K562 (cell line): ENCODE measurements at regions not wholly inside any gene's neighbourhood (a gene's known extent, or its start where the extent isn't known, plus 50 kb on each side); places are given as distances from the start of the nearest gene placed in this dataset.

Experiments used
- ATAC-seq: fragments of 200-7000 bp; cut with Tn5 transposase; 3 replicates; pipeline ENCODE4 v1.9.1; 2020; ENCODE audit warnings: moderate library complexity
- BruUV-seq: library from RNA; stranded (reverse); fragments of 400-500 nt; replicated peaks from 2 replicates; lab custom pipeline; 2021; lab: Mats Ljungman, UMichigan
- CTCF ChIA-PET: fragments of 300-600 bp; formaldehyde crosslinking; extraction: SDS; loops from one replicate; lab custom pipeline; 2021; ENCODE audit warnings: low intra/inter-chr PET ratio; lab: Yijun Ruan, JAX
- POLR2A ChIA-PET: fragments of 300-600, 350-650 bp; sonication (Branson Sonifier 250); formaldehyde crosslinking; extraction: SDS; loops from one replicate; lab custom pipeline; 2021; ENCODE audit warnings: antibody characterized with exemption, inconsistent platforms; lab: Yijun Ruan, JAX
- DNase-seq, 4 experiments: peaks; one replicate each; pipeline versions ENCODE4 v3.0.0 to v3.0.0-alpha.2; 2011 to 2018; ENCODE audit warnings: low spot score in 3 of 4, mixed read lengths in 3 of 4; ENCODE audit errors: extremely low read depth in 1 of 4
- FAIRE-seq: peaks from 2 replicates; lab custom pipeline; 2011; peaks lifted over from hg19 to GRCh38; lab: Jason Lieb, UNC
- H2AFZ ChIP-seq: 2 replicates; pipeline ENCODE4 v1.6.0; 2011; ENCODE audit warnings: low read depth, low read length, control low read depth, inconsistent platforms
- H3K27ac ChIP-seq: fragments of 200-600 bp; 3 replicates; pipeline ENCODE4 v1.8.0; 2011; ENCODE audit warnings: low read depth, mild to moderate bottlenecking, control low read depth, inconsistent platforms, low read length, moderate library complexity, mixed read lengths; ENCODE audit errors: extremely low read depth
- H3K27me3 ChIP-seq, 2 experiments: fragments of 300-600 bp in 1 of 2; 2 replicates in 1 of 2; 3 replicates in 1 of 2; pipeline versions ENCODE4 v1.6.0 to v1.8.0; 2011; ENCODE audit warnings: inconsistent platforms in 2 of 2, low read length in 2 of 2, mild to moderate bottlenecking in 1 of 2, mixed read lengths in 1 of 2, moderate library complexity in 1 of 2; ENCODE audit not compliant: control insufficient read depth in 2 of 2, insufficient read depth in 2 of 2
- H3K36me3 ChIP-seq: fragments of 300-600 bp; 3 replicates; pipeline ENCODE4 v1.8.0; 2011; ENCODE audit warnings: mild to moderate bottlenecking, low read length, inconsistent platforms; ENCODE audit not compliant: control insufficient read depth, insufficient read depth
- H3K4me1 ChIP-seq, 2 experiments: fragments of 200-600 bp in 1 of 2; replicated peaks in 1 of 2; 2 replicates in 1 of 2; 3 replicates in 1 of 2; pipeline versions ENCODE4 v1.5.1 to v1.8.0; 2011; ENCODE audit warnings: inconsistent platforms in 2 of 2, low read length in 2 of 2, mild to moderate bottlenecking in 1 of 2, mixed read lengths in 1 of 2, moderate library complexity in 1 of 2; ENCODE audit not compliant: control insufficient read depth in 2 of 2, insufficient read depth in 2 of 2
- H3K4me2 ChIP-seq: 2 replicates; pipeline ENCODE4 v1.6.1; 2011; ENCODE audit warnings: low read length, control low read depth, inconsistent platforms, mixed read lengths; ENCODE audit not compliant: insufficient read depth
- H3K4me3 ChIP-seq: fragments of 200-600 bp; sonication (generic), shearing (Covaris generic); 2 replicates; pipeline ENCODE4 v1.5.1; 2016; ENCODE audit warnings: control low read depth, inconsistent platforms
- H3K79me2 ChIP-seq: fragments of 200-600 bp; 3 replicates; pipeline ENCODE4 v1.8.0; 2011; ENCODE audit warnings: low read length, inconsistent platforms; ENCODE audit not compliant: control insufficient read depth, insufficient read depth
- H3K9ac ChIP-seq, 2 experiments: 2 replicates each; pipeline versions ENCODE4 v1.6.0 to v1.6.1; 2011; ENCODE audit warnings: low read depth in 2 of 2, low read length in 2 of 2, control low read depth in 1 of 2, inconsistent platforms in 1 of 2, mild to moderate bottlenecking in 1 of 2, mixed read lengths in 1 of 2; ENCODE audit not compliant: insufficient read depth in 1 of 2
- H3K9me1 ChIP-seq: one replicate; pipeline ENCODE4 v1.6.0; 2011; ENCODE audit warnings: inconsistent platforms, mild to moderate bottlenecking, low read length, moderate library complexity; ENCODE audit not compliant: control insufficient read depth, insufficient read depth
- H3K9me3 ChIP-seq: replicated peaks from 2 replicates; pipeline ENCODE4 v1.5.1; 2011; ENCODE audit warnings: low read depth, low read length, inconsistent platforms; ENCODE audit not compliant: control insufficient read depth, insufficient read depth
- H4K20me1 ChIP-seq: replicated peaks from 2 replicates; pipeline ENCODE4 v1.6.1; 2011; ENCODE audit warnings: low read length, inconsistent platforms, mixed read lengths; ENCODE audit not compliant: control insufficient read depth, insufficient read depth
- CBFA2T3 ChIP-seq: fragments of 450-650 bp; IDR thresholded peaks from 2 replicates; pipeline ENCODE4 v1.6.1; 2017
- CCAR2 ChIP-seq: fragments of 200-400 bp; formaldehyde crosslinking; IDR thresholded peaks from 2 replicates; pipeline ENCODE4 v1.6.1; 2017; ENCODE audit warnings: mild to moderate bottlenecking, low read depth, low read length
- CREB3L1 ChIP-seq: fragments of 450-650 bp; IDR thresholded peaks from 2 replicates; pipeline ENCODE4 v1.6.1; 2014; ENCODE audit warnings: low read depth, mild to moderate bottlenecking, moderate library complexity, borderline replicate concordance
- CTCFL ChIP-seq: IDR thresholded peaks from 2 replicates; pipeline ENCODE4 v1.6.1; 2011; ENCODE audit warnings: borderline replicate concordance, low read depth, mild to moderate bottlenecking, moderate library complexity, low read length; ENCODE audit not compliant: insufficient read depth, poor library complexity, severe bottlenecking
- HDAC1 ChIP-seq, 2 experiments: fragments of 450-650 bp; IDR thresholded peaks; 2 replicates each; pipeline ENCODE4 v1.6.1; 2016 to 2017; ENCODE audit warnings: inconsistent platforms in 1 of 2, mild to moderate bottlenecking in 1 of 2, moderate library complexity in 1 of 2
- ID3 ChIP-seq, 2 experiments: fragments of 250-450 bp in 1 of 2; fragments of 450-650 bp in 1 of 2; sonication (Bioruptor Pico) in 1 of 2; IDR thresholded peaks; 2 replicates each; pipeline versions ENCODE4 v1.6.1 to v1.8.0; 2016 to 2021; ENCODE audit warnings: mild to moderate bottlenecking in 2 of 2, moderate library complexity in 2 of 2, missing compliant biosample characterization in 1 of 2, missing genetic modification characterization in 1 of 2
- KAT2B ChIP-seq: IDR thresholded peaks from one replicate; pipeline ENCODE4 v1.6.1; 2012; ENCODE audit warnings: low read depth, mild to moderate bottlenecking, control low read depth, inconsistent platforms, low read length, moderate library complexity
- MBD2 ChIP-seq: sonication (generic); IDR thresholded peaks from 2 replicates; pipeline ENCODE4 v1.6.1; 2016; ENCODE audit warnings: low read depth, borderline replicate concordance
- PREB ChIP-seq: sonication (generic); formaldehyde crosslinking; IDR thresholded peaks from 2 replicates; pipeline ENCODE4 v1.8.1; 2023; ENCODE audit warnings: mild to moderate bottlenecking, missing genetic modification reagents
- RBM15 ChIP-seq: fragments of 200-400 bp; formaldehyde crosslinking; IDR thresholded peaks from 2 replicates; pipeline ENCODE4 v1.6.1; 2018; ENCODE audit warnings: mild to moderate bottlenecking, low read length, moderate library complexity; ENCODE audit not compliant: insufficient read depth
- USF1 ChIP-seq: sonication (generic); formaldehyde crosslinking; IDR thresholded peaks from 2 replicates; pipeline ENCODE4 v1.9.0; 2022; ENCODE audit warnings: mild to moderate bottlenecking, missing genetic modification reagents
- YBX1 ChIP-seq: fragments of 450-650 bp; IDR thresholded peaks from 2 replicates; pipeline ENCODE4 v1.7.1; 2016; ENCODE audit warnings: mild to moderate bottlenecking
- ZNF253 ChIP-seq: fragments of 250-450 bp; sonication (Bioruptor Pico); conservative IDR thresholded peaks from 2 replicates; pipeline ENCODE4 v1.6.1; 2021; ENCODE audit warnings: mild to moderate bottlenecking
- ZNF274 ChIP-seq: IDR thresholded peaks from 2 replicates; pipeline ENCODE4 v1.6.1; 2011; ENCODE audit warnings: low read depth, mild to moderate bottlenecking, low read length, moderate library complexity, borderline replicate concordance
- ZNF77 ChIP-seq: fragments of 250-450 bp; sonication (Bioruptor Pico); IDR thresholded peaks from 2 replicates; pipeline ENCODE4 v1.5.0; 2020
- WGBS: fragments of 100-300 bp; shearing (Covaris generic); methylation state at CpG from one replicate; pipeline ENCODE4 v1.1.6; 2016; ENCODE audit warnings: low coverage, mixed read lengths; ENCODE audit not compliant: insufficient coverage; ENCODE audit errors: missing lambda C conversion rate; 5-methylcytosine and 5-hydroxymethylcytosine counted together
- in situ Hi-C: fragments of 300-500 bp; cut with MboI; formaldehyde crosslinking; loops from 4 replicates; pipeline ENCODE4 v1.15.0; 2018; ENCODE audit warnings: inconsistent platforms, mixed read lengths
- intact Hi-C: fragments of 100-400 bp; cut with micrococcal nuclease; formaldehyde crosslinking; loops from 2 replicates; pipeline ENCODE4 v1.14.2; 2022

GRCh38 chr15:62889141-62889661 is 153.3 kb upstream of the TPM1 start:
- Histone ChIP-seq H3K9me1 (no peaks in the 10 kb centered on the region), H2AFZ (no peak overlapping the region), H4K20me1 (no peaks in the 10 kb centered on the region), H3K4me3 (no peak overlapping the region), H3K9ac (no peak overlapping the region), H3K4me1 (no peaks in the 10 kb centered on the region), H3K27ac (no peak overlapping the region), H3K27me3 (peaks cover 5 to 32% of the 10 kb centered on the region in 2 experiments), H3K4me2 (no peak overlapping the region), H3K9me3 (no peaks in the 10 kb centered on the region), H3K36me3 (no peaks in the 10 kb centered on the region), H3K79me2 (no peaks in the 10 kb centered on the region)
- 2% methylated on average over 7 of the region's 7 CpGs for WGBS
- in situ Hi-C loops = no loop called here
- FAIRE-seq (no peak), ATAC-seq (no peak), DNase-seq (no peak)
- POLR2A ChIA-PET = interaction anchor here (1.6 kb wide), 1 partner anchor 10 kb away, joined by 3 read pairs; no protein-coding TSS in a partner anchor
- no TSS peak for BruUV-seq
- CTCF ChIA-PET = no interaction called here
- intact Hi-C loops = no loop called here
- TF ChIP-seq YBX1 (no peak), MBD2 (no peak), CBFA2T3 (no peak), ZNF253 (CRISPR knock-in tag) (no peak), CTCFL (no peak), CCAR2 (no peak), RBM15 (no peak), USF1 (CRISPR knock-in tag) (no peak), HDAC1 (IDR thresholded peaks at IDR 0.05) (no peak), ZNF77 (no peak), ZNF274 (no peak), ID3 (CRISPR knock-in tag; IDR thresholded peaks at IDR 0.05) (no peak), ID3 (tag; IDR thresholded peaks at IDR 0.05) (no peak), KAT2B (no peak), PREB (CRISPR knock-in tag) (no peak), CREB3L1 (no peak)
